ENCODE measurements at regions not wholly inside any gene's neighbourhood (a gene's known extent, or its start where the extent isn't known, plus 50 kb on each side); places are given as distances from the start of the nearest gene placed in this dataset.

GRCh38 chr5:173537228-173537627 is 79.2 kb downstream of the BOD1 start:
- WGBS, 2 donors = 89 to 95% methylated on average over 5 of the region's 5 CpGs
- no peak for TF ChIP-seq POLR2A (IDR thresholded peaks at IDR 0.05)
- no peak for TF ChIP-seq CTCF (IDR thresholded peaks at IDR 0.05)
- H3K4me3 ChIP-seq (ENCODE audit: low read depth, poor library complexity, severe bottlenecking) = no peak overlapping the region
- intact Hi-C loops (cut with DNase I; ENCODE audit: low total_unique reads) = no loop called here
- DNase-seq (ENCODE audit: low spot score in 2 of 2) = no peak

- DNase-seq (ENCODE audit: low spot score in 2 of 2) = no peak
- TF ChIP-seq CTCF (IDR thresholded peaks at IDR 0.05) (no peak), POLR2A (IDR thresholded peaks at IDR 0.05) (no peak)
- H3K4me3 ChIP-seq (ENCODE audit: low read depth, poor library complexity, severe bottlenecking) = no peak overlapping the region
- 68 to 77% methylated on average over 3 of the region's 3 CpGs for WGBS, 2 donors
- intact Hi-C loops (cut with DNase I; ENCODE audit: low total_unique reads) = no loop called here
These were observed 80.3 kb downstream of the BOD1 start for GRCh38 chr5:173535976-173536639.

GRCh38 chr5:173535166-173535975 is 81.1 kb downstream of the BOD1 start:
- intact Hi-C loops (cut with DNase I; ENCODE audit: low total_unique reads) = no loop called here
- 88 to 92% methylated on average over 1 of the region's 1 CpG for WGBS, 2 donors
- no peak overlapping the region for H3K4me3 ChIP-seq (ENCODE audit: low read depth, poor library complexity, severe bottlenecking)
- DNase-seq (ENCODE audit: low spot score in 2 of 2) = no peak
- TF ChIP-seq CTCF (IDR thresholded peaks at IDR 0.05) = no peak
- no peak for TF ChIP-seq POLR2A (IDR thresholded peaks at IDR 0.05)

GRCh38 chr5:173534664-173535063 is 81.8 kb downstream of the BOD1 start:
- intact Hi-C loops (cut with DNase I; ENCODE audit: low total_unique reads) = no loop called here
- H3K4me3 ChIP-seq (ENCODE audit: low read depth, poor library complexity, severe bottlenecking) = no peak overlapping the region
- WGBS, 2 donors = 36 to 73% methylated on average over 2 of the region's 2 CpGs
- TF ChIP-seq CTCF (IDR thresholded peaks at IDR 0.05) (no peak), POLR2A (IDR thresholded peaks at IDR 0.05) (no peak)
- DNase-seq (ENCODE audit: low spot score in 2 of 2) = peak in 1 of 2 donors; percentile 55

GRCh38 chr5:173534031-173534430 is 82.4 kb downstream of the BOD1 start:
- no peak overlapping the region for H3K4me3 ChIP-seq (ENCODE audit: low read depth, poor library complexity, severe bottlenecking)
- no peak for TF ChIP-seq POLR2A (IDR thresholded peaks at IDR 0.05)
- TF ChIP-seq CTCF (IDR thresholded peaks at IDR 0.05) = no peak
- WGBS, 2 donors = 0 to 38% methylated on average over 1 of the region's 1 CpG
- DNase-seq (ENCODE audit: low spot score in 2 of 2) = no peak
- intact Hi-C loops (cut with DNase I; ENCODE audit: low total_unique reads) = no loop called here

All from lower leg skin (tissue), 4 donors.